ENCODE measurements at regions not wholly inside any gene's neighbourhood (a gene's known extent, or its start where the extent isn't known, plus 50 kb on each side); places are given as distances from the start of the nearest gene placed in this dataset.
A peak's percentile ranks its signal among the peaks of the same experiment; 100 is the strongest.

- H3K4me2 ChIP-seq (ENCODE audit: low read depth, low read length): no peak overlapping the region
- in situ Hi-C loops (cut with HindIII; ENCODE audit: extremely low pct_ligation_motif_present, low pct_unique_long_range_greater_than_20kb) (loop anchor here (5.0 kb wide), 2 partner anchors 475 to 600 kb away; no protein-coding TSS in a partner anchor), intact Hi-C loops (cut with micrococcal nuclease; ENCODE audit: unreplicated experiment) (loop anchor here (1.0 to 10.0 kb wide), 6 partner anchors 122 to 708 kb away; no protein-coding TSS in a partner anchor)
- H4K20me1 ChIP-seq (ENCODE audit: insufficient read depth, low read length): no peaks in the 10 kb centered on the region
- no peak for DNase-seq (ENCODE audit: low spot score)
- no peak overlapping the region for H2AFZ ChIP-seq (ENCODE audit: low read length)
- H3K27ac ChIP-seq (ENCODE audit: extremely low read length, insufficient read depth, low read length): no peak overlapping the region
- BruUV-seq (replicated peaks): no TSS peak
- peaks cover 15% of the 10 kb centered on the region for H3K4me1 ChIP-seq (ENCODE audit: insufficient read depth, low read length)
- ATAC-seq: no peak
- 2% methylated on average over 2 of the region's 2 CpGs for WGBS (ENCODE audit: low lambda C conversion rate)
- FAIRE-seq: no peak
- H3K9me3 ChIP-seq (ENCODE audit: low read length): no peaks in the 10 kb centered on the region
- H3K36me3 ChIP-seq (replicated peaks in 1 of 2; ENCODE audit: control insufficient read depth in 1 of 2, insufficient read depth in 2 of 2, low read length in 2 of 2): no peaks in the 10 kb centered on the region
- TF ChIP-seq NFE2 (CRISPR knock-in tag; IDR thresholded peaks at IDR 0.05) (no peak), ZNF609 (CRISPR knock-in tag; IDR thresholded peaks at IDR 0.05; ENCODE audit: borderline replicate concordance) (no peak), ZNF569 (CRISPR knock-in tag; IDR thresholded peaks at IDR 0.05; ENCODE audit: borderline replicate concordance) (no peak), MEF2D (CRISPR knock-in tag; IDR thresholded peaks at IDR 0.05) (no peak), ATF7 (IDR thresholded peaks at IDR 0.05) (peak; percentile 21; the same call in 1 of the 2 replicates), ATF7 (CRISPR knock-in tag; IDR thresholded peaks at IDR 0.05) (no peak)
- ChIA-PET POLR2A (no interaction called here), CTCF (ENCODE audit: low intra/inter-chr PET ratio, low total read pairs) (interaction anchor here (1.3 to 1.5 kb wide), 3 partner anchors 475 to 602 kb away, joined by 6 to 9 read pairs (median 6); no protein-coding TSS in a partner anchor)
- H3K4me3 ChIP-seq (replicated peaks in 1 of 3; ENCODE audit: insufficient read depth in 1 of 3, low read depth in 2 of 3, low read length in 3 of 3): no peak overlapping the region
- H3K27me3 ChIP-seq (ENCODE audit: control insufficient read depth in 1 of 2, insufficient read depth in 2 of 2, low read length in 2 of 2): no peaks in the 10 kb centered on the region
- no peak overlapping the region for H3K9ac ChIP-seq (ENCODE audit: insufficient read depth, low read depth, low read length)
- no peaks in the 10 kb centered on the region for H3K79me2 ChIP-seq (ENCODE audit: insufficient read depth, low read length)
Measured at GRCh38 chr3:115217292-115217677, 70.2 kb upstream of the ZBTB20 start.

Data from HepG2 (cell line).